ENCODE measurements at regions not wholly inside any gene's neighbourhood (a gene's known extent, or its start where the extent isn't known, plus 50 kb on each side); places are given as distances from the start of the nearest gene placed in this dataset.

- H3K36me3 Mint-ChIP-seq = no peaks in the 10 kb centered on the region
Observed at GRCh38 chr11:15500643-15501042, 385.9 kb downstream of the INSC start.

GRCh38 chr11:15501566-15501965 is 386.8 kb downstream of the INSC start:
- H3K36me3 Mint-ChIP-seq = no peaks in the 10 kb centered on the region

More at GRCh38 chr11:15500643-15501042, 385.9 kb downstream of the INSC start:
- H3K4me3 Mint-ChIP-seq = no peak overlapping the region
- no peak for TF ChIP-seq CTCF (conservative IDR thresholded peaks at IDR 0.05)
- no peak for DNase-seq (ENCODE audit: extremely low spot score, unreplicated experiment)
- H3K4me1 Mint-ChIP-seq (ENCODE audit: unreplicated experiment) = peaks cover 6% of the 10 kb centered on the region
- no peaks in the 10 kb centered on the region for H3K9me3 Mint-ChIP-seq
- H3K27me3 Mint-ChIP-seq = no peaks in the 10 kb centered on the region
- no peak overlapping the region for H3K27ac Mint-ChIP-seq

GRCh38 chr11:15505155-15505554 is 390.4 kb downstream of the INSC start:
- no peaks in the 10 kb centered on the region for H3K27me3 Mint-ChIP-seq
- H3K36me3 Mint-ChIP-seq = no peaks in the 10 kb centered on the region
- no peaks in the 10 kb centered on the region for H3K9me3 Mint-ChIP-seq
- H3K4me1 Mint-ChIP-seq (ENCODE audit: unreplicated experiment) = peaks cover 4% of the 10 kb centered on the region
- H3K27ac Mint-ChIP-seq = no peak overlapping the region
- no peak overlapping the region for H3K4me3 Mint-ChIP-seq
- TF ChIP-seq CTCF (conservative IDR thresholded peaks at IDR 0.05) = no peak
- DNase-seq (ENCODE audit: extremely low spot score, unreplicated experiment) = no peak

More at GRCh38 chr11:15501566-15501965, 386.8 kb downstream of the INSC start:
- TF ChIP-seq CTCF (conservative IDR thresholded peaks at IDR 0.05) = no peak
- Mint-ChIP-seq H3K27ac (no peak overlapping the region), H3K4me1 (ENCODE audit: unreplicated experiment) (peaks cover 4% of the 10 kb centered on the region), H3K9me3 (no peaks in the 10 kb centered on the region), H3K27me3 (no peaks in the 10 kb centered on the region), H3K4me3 (no peak overlapping the region)
- DNase-seq (ENCODE audit: extremely low spot score, unreplicated experiment) = no peak

- no peak for DNase-seq (ENCODE audit: extremely low spot score, unreplicated experiment)
Observed at GRCh38 chr11:15507592-15507991, 392.9 kb downstream of the INSC start.

GRCh38 chr11:15509082-15509481 is 394.4 kb downstream of the INSC start:
- no peak for TF ChIP-seq CTCF (conservative IDR thresholded peaks at IDR 0.05)
- H3K27me3 Mint-ChIP-seq = no peaks in the 10 kb centered on the region
- no peak overlapping the region for H3K4me3 Mint-ChIP-seq

More at GRCh38 chr11:15507592-15507991, 392.9 kb downstream of the INSC start:
- Mint-ChIP-seq H3K27me3 (no peaks in the 10 kb centered on the region), H3K9me3 (no peaks in the 10 kb centered on the region), H3K36me3 (no peaks in the 10 kb centered on the region), H3K4me3 (no peak overlapping the region), H3K27ac (no peak overlapping the region), H3K4me1 (ENCODE audit: unreplicated experiment) (no peaks in the 10 kb centered on the region)
- no peak for TF ChIP-seq CTCF (conservative IDR thresholded peaks at IDR 0.05)

More at GRCh38 chr11:15509082-15509481, 394.4 kb downstream of the INSC start:
- no peaks in the 10 kb centered on the region for H3K36me3 Mint-ChIP-seq
- no peak overlapping the region for H3K27ac Mint-ChIP-seq
- no peaks in the 10 kb centered on the region for H3K4me1 Mint-ChIP-seq (ENCODE audit: unreplicated experiment)
- H3K9me3 Mint-ChIP-seq = no peaks in the 10 kb centered on the region
- no peak for DNase-seq (ENCODE audit: extremely low spot score, unreplicated experiment)

Measured in type B pancreatic cell (in vitro differentiated cells).